ENCODE measurements at regions not wholly inside any gene's neighbourhood (a gene's known extent, or its start where the extent isn't known, plus 50 kb on each side); places are given as distances from the start of the nearest gene placed in this dataset.

DNA sequence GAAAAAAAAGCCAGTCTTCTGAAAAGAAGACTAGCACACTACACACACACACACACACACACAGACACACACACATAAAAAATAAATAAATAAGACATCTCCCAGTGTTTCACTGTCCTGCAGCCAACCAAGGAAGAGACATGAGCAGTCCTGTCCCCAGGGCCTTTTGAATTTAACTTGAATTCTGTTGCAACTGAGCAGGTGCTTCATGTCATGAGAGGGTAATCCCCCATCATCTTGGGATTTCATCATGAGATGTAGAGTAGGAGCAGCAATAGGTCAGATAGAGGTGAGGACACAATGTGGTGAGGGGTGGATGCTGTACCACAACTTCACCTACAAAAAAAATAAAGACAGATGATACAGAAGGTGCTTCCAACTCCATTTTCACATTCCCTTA, 682.2 kb upstream of the TSPY4 start:
- TF ChIP-seq POLR2AphosphoS5 (IDR thresholded peaks at IDR 0.05) (no peak), CTCF (IDR thresholded peaks at IDR 0.05) (no peak)

Measured in breast epithelium (tissue), 3 donors.